ENCODE measurements at regions not wholly inside any gene's neighbourhood (a gene's known extent, or its start where the extent isn't known, plus 50 kb on each side); places are given as distances from the start of the nearest gene placed in this dataset.

DNA sequence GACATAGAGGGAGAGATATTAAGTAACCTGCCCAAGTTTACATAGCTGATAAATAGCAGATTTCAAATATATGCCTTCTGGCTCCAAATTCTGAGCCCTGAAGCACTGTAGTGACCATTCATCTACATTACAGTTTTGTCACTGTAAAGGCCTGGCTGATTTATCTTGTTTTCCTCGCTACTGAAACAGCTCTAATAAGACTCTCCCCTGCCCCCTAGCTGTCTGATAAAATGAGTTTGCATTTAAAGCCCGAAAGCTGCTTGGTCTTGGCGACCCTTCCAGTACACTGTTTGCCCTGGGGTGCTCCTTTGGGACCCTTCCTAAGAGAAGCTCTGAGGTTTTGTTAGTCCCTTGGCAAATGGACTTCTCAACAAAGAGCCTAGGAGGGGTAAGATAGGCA lies 59.7 kb upstream of the RAB11FIP2 start:
- TF ChIP-seq, protein P1, sequence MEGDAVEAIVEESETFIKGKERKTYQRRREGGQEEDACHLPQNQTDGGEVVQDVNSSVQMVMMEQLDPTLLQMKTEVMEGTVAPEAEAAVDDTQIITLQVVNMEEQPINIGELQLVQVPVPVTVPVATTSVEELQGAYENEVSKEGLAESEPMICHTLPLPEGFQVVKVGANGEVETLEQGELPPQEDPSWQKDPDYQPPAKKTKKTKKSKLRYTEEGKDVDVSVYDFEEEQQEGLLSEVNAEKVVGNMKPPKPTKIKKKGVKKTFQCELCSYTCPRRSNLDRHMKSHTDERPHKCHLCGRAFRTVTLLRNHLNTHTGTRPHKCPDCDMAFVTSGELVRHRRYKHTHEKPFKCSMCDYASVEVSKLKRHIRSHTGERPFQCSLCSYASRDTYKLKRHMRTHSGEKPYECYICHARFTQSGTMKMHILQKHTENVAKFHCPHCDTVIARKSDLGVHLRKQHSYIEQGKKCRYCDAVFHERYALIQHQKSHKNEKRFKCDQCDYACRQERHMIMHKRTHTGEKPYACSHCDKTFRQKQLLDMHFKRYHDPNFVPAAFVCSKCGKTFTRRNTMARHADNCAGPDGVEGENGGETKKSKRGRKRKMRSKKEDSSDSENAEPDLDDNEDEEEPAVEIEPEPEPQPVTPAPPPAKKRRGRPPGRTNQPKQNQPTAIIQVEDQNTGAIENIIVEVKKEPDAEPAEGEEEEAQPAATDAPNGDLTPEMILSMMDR (IDR thresholded peaks at IDR 0.05; ENCODE audit: insufficient read depth, low read length), result no peak
- TF ChIP-seq REST (IDR thresholded peaks at IDR 0.05; ENCODE audit: insufficient replicate concordance, low read depth) (no peak), GABPA (IDR thresholded peaks at IDR 0.05; ENCODE audit: low read depth) (no peak), POLR2AphosphoS5 (IDR thresholded peaks at IDR 0.05; ENCODE audit: low read depth) (no peak)

Measured in HL-60 (cell line).